HPDE6-E6E7 (cell line): ENCODE measurements at regions not wholly inside any gene's neighbourhood (a gene's known extent, or its start where the extent isn't known, plus 50 kb on each side); places are given as distances from the start of the nearest gene placed in this dataset.
A peak's percentile ranks its signal among the peaks of the same experiment; 100 is the strongest.

Experiments used
- DNase-seq: peaks from one replicate; pipeline ENCODE4 v3.0.0; 2011; ENCODE audit warnings: missing footprints; ENCODE audit errors: extremely low spot score

DNA sequence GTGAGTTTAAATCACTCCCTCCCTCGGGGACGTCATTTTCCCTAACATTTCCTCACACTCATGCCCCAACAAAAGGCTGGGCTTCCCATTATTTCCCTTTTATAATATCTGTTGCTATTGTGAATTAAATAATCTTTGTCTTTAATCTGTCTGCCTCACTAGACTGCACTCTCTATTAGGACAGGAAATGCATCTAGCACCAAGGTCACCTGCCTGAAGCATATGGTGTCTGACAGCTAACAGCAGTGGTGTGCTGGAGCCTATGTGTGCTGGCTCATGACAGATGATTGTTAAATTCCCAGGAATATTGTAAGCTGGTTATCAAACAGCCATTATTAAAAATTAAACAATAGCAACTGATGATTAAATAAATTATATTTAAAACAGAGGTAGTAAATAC, 237.0 kb upstream of the CEP162 start:
- no peak for DNase-seq

DNA sequence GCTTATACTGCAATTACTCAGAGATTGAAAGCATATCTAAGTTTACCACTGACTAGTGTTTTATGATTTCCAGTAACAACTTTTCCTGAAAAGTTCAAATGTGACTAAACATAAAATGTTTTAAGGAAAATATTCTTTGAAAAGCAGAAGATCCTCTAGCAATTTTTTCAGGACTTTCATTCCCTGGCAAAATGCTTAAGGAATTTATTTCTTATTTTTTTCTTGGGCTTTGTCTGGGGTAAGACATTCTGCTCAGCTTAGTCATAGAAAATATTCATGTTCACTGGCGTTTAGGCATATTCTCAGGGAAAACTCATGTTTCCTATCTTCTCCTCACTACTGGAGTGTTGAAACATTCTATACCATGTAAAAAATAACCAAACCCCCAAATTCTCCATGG, 235.3 kb upstream of the CEP162 start:
- no peak for DNase-seq

DNA sequence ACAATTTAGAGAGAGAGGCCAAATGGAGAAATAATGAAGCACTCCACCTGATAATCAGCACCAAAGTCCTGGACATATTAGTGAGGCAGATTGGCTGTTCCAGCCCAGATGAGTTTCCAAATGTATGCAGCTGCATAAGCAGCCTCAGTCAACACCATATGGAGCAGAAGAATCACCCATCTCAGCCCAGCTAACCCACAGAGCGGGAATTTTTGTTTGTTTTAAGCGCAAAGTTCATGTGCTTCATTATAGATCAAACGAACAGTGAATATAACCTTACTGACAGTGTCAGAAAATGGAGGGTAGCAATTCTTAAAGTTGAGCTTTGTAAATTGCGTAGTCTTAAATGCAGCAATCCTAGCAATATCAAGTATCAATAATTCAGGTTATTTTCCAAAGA, 234.0 kb upstream of the CEP162 start:
- no peak for DNase-seq

DNA sequence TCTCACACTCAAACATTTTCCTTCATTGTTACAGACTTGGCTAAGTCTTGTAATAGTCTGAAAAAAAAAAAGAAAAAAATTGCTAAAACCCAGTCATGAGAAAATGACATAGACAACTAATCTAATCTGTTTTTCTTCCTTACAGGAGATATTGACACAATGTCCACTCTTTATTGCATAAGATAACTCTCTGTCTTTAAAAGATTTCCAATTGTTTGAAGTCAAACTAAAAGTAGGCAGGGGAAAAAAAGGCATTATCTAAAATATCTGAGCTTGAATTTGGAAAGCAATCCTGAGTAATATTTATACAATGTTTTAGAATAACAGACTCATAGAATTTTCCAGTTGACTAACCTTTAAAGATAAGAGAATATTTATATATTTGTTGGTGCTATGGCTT, 233.0 kb upstream of the CEP162 start:
- no peak for DNase-seq

DNA sequence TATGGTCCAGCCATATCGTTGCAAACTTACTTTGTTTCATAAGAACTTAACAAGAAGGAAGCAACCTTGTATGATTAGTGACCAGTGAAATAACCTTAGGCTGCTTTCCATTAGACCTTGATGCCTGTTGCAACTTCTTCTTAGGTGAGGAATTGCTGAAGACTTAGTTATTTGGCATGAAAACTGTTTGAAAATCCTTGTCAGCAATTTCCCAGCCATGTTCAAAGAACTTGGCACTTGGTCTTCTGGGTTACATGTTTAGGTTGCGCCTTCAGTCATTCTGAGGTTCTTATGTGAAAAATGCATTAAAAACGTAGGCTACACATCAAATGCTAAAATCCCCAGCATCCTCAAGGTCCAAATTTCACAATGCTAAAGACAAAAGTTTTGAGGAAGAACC, 232.0 kb upstream of the CEP162 start:
- DNase-seq, result no peak

DNA sequence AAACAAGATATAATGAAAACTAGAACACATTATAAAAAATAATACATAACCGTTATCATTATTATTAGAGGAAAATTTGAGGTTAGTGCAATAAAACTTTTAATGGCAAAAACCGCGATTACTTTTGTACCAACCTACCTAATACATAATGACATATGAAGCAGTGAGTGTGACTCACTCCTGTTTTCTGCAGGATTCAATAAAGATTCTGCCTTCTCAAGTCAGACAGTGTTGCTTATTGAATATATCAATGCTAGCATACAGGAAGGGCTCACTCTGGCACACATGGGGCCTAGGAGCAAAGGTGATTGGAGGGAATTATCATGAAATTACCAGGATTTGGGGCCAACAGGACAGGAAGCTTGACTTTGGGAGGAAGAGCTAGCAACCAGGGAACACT, 230.8 kb upstream of the CEP162 start:
- no peak for DNase-seq

DNA sequence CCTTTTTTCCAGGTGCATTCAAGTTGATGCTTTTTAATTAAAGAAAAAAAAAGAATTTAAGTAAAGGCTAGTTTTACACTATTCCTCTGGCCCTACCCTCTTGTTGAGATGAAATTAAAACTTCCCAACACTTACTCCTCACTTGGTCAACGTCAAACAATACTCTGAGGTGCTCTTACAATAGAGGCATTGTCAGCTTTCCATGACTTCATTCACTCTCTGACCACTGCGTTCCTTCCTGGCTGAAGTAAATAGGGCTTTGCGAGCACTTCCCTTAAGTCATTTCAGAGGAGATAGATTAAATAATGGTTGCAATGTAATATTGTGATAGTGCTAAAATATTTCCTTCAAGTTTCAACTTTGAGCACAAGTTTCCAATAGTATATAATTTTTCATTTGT, 229.8 kb upstream of the CEP162 start:
- no peak for DNase-seq

DNA sequence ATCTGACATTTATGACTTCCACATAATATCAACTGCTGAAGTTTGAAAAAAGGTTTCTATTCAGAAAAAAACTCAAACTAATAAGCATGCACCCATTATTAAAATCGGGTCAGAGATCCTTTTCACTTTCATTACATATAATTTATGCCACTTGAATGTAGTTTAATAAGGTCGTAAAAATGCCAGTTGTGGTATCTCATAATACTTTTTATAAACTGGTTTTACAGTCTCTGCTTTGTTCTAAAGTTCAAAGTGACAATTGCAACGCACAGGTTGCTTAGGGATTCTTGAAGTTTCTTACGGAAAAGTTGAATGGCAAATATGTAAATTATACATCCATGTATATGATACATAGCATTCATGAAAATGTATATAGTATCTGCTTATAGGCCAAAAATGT, 229.4 kb upstream of the CEP162 start:
- no peak for DNase-seq

DNA sequence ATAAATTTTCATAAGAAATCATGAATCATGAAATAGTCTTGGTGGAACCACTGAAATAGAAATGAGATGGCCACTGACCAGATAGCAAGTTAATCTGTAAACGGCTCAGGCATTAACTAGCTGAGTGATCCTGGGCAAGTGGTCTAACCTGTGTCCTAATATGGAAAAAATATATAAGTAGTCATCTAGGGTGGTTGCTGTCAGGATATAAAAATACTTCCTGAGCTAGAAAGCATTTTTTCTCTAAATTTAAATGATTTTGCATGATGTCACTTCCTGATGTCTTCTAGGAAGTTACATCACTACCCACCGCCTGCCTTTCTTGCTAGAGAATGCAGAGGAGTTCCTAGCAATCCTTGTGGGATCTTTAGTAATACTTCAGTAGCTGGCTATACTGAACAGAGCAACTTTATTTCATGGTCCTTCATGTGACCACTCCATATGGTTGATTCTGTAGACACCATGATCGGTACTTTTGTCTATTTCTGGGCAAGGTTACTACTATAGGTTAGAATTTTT, 228.1 kb upstream of the CEP162 start:
- DNase-seq, result no peak

DNA sequence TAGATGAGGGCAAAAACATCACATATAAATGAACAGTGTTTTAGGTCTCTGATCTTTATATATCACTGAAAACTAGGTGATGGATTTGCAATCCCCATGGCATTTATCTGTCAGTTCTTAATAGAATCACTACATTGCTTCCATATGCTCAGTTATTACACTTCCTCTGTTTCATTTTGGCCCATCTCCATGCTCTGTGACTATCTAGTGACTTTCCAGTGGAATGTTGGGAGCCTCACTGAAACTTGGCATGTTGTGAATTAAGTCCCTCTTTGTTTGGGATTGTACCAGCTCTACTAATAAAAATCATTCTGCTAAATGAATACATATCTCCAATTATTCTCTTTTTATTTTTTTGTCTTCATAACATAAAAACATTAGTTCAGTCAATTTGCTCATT, 226.1 kb upstream of the CEP162 start:
- DNase-seq, result no peak

DNA sequence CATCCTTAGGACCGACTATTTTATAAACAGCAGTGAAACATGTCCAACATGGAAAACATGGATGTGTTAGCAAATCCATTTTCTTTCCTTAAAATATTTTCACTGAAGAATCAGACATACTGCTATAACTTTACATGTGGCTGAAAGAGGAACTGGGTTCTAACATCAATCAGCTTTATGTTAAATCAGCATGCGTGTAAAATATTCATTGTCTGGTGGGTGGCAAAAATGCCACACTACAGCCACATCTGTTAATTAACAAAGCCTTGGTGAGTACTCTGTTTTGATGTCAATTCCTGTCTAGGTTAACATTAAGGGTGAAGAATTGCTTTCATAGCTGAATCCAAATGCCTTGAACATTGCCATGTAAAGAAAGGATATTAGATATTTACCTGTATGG, 222.6 kb upstream of the CEP162 start:
- no peak for DNase-seq

DNA sequence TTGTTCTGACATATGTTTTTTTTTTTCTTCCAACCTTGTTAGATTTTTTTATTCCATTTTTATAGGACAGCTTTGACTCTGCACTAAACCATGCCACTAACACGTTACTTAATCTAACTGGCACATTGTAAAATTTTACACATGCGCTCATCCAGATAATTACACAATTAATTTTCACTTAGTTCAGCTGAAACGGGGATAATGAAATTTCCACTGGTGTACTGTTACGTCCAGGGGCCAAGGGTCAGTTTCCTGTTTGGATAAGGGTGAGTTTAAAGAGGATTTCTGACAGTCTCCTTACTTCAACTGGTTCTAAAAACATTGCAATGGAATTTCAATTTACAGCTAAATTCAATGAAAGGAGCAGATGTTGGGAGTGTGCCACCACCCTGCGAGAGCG, 221.8 kb upstream of the CEP162 start:
- no peak for DNase-seq

DNA sequence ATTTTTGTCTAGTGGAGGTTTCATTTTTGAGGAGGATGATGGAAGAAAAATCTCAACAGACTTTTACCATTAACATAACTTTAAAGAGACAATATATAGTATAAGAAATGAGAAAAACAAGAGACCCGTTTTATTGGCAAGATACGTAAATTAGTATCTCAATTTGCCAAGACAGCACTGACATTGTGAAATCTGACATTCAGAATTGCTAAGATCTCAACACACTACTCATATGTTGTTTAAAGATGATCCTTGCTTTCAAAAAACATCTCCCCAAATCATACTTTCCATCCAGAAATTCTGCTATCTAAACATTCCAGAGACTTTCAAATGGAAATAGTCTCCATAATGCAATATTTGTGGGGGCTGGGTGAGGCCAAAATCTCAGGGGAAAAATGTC, 220.9 kb upstream of the CEP162 start:
- DNase-seq, result no peak

DNA sequence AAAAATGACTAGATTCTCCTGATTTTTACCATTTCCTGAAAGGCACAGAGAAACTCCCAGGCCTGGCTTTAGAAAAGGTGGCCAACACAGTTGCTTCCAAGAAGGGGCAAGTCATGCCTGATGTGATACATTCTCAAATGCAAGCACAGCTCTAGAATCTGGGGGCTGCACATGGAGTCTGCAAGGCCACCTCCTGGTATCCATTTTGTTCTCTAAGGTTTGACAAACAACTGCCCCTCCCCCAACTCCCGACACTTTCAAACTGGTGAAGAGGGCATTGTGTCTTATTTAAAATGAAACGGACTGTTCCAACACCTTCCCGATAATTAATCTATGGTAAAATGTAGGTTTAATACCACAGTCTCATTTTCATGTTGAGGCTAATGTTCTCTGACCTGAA, 220.2 kb upstream of the CEP162 start:
- DNase-seq, result no peak

DNA sequence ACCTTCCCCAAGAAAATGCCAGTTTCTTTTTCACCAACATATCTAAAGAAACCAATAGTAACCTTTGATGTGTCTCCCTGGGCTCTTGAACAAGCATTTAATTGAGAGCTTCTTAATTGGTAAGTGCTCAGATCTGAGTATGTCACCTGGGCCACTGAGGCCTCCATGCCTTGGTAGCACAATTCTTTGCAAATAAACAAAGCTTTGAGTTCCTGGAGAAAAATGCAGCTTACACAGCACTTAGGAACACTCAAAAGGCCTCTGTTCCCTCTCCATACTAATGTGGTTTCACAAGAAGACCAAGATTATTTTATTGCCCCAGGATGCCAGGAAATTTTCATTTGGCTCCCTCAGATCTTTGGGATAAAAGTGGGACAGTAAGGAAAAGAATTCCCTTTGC, 217.6 kb upstream of the CEP162 start:
- DNase-seq, result no peak

DNA sequence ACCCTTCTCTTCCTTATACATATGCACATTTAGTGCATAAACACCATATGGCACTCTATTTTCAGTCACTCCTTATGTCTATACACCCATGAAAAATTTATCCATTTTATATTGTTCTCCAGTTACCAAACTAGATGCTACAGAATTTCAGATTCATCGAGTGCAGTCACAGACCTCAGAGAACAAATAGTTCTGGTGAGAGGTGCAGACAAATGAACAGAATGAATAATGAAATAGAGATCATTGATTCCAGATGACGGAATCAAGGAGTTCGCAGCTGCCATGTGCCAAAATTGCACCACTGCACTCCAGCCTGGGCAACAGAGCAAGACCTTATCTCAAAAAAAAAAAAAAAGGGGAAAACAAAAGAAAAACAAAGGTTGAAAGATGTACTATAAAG, 214.8 kb upstream of the CEP162 start:
- DNase-seq, result no peak

DNA sequence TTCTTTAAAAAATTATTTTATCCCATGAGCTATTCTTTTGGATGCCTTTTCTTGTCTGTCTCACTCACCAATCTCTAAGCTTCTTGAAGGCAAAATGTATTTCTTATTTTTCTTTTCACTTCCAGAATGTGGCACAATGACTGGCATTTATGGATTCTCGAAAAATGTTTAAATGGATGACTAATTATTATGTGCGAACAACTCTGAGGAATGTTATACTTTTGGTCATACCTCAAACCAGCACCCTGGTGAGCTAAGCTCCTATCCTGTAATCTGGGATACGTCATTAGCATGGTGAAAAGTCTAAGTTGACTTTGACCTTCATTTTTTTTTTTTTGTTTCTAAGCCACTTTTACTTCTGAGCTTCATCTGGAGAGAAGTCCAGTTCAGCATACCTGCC, 214.0 kb upstream of the CEP162 start:
- no peak for DNase-seq

DNA sequence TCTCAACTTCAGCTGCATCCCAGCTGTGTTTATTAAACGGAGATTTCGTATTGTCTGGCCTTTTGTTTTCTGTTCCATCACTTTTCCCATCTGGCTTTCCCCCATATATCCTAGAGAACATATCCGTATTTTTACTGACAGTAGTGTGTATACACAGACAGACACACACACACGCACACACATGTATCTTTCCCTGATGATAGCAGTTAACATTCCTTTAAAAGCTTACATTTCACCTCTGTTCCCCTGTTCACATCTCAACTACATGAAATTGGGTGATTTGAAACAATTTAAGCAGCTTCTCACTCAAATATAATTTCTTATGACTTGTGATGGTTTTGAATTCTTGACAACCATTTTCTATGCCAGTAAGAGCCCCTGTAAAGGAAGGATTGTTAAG, 207.1 kb upstream of the CEP162 start:
- DNase-seq, result no peak

DNA sequence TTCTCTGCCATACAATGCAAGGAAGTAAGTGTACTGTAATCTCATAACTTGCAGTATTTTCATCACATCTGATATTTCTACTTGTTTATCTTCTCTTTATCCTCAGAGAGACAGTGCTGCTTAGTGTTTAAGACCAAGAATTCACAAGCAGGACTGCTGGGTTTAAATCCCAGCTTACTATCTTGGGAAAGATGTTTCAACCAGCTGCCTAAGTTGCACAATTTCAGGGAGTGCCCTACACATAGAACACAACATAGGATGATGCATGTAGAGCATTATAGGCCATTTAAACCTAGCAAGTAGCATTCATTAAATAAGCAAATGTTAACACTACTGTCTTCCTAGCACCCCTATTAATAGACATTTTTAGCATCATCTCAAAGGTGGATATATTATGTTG, 205.2 kb upstream of the CEP162 start:
- DNase-seq, result no peak

DNA sequence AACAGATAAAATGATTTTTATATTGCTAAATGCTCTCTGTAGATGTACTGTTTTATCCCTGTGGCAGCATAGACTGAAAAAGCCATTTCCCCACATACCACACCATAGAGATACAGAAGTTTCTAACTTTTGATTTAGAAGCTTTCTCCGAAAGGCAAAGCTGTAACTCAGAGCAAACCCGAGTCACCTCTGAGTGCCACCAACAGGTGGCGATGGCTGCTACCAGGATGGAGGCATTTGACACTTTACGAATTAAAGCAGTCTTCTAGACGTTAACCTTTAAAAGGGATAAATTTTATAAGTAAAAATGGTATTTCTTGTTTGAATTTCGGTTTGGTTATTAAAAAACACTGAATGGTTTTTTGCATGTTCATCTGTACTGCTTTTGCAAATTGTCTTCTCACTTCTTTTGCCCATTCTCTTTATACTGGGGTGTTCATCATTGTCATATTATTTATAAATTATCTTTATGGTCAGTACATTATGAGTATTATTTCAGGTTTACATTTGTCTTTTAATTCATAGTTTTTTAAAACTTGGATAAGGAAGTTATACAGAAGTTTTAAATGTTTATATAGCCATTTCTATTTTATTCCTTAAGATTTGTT, 201.0 kb upstream of the CEP162 start:
- peak; percentile 8 for DNase-seq

DNA sequence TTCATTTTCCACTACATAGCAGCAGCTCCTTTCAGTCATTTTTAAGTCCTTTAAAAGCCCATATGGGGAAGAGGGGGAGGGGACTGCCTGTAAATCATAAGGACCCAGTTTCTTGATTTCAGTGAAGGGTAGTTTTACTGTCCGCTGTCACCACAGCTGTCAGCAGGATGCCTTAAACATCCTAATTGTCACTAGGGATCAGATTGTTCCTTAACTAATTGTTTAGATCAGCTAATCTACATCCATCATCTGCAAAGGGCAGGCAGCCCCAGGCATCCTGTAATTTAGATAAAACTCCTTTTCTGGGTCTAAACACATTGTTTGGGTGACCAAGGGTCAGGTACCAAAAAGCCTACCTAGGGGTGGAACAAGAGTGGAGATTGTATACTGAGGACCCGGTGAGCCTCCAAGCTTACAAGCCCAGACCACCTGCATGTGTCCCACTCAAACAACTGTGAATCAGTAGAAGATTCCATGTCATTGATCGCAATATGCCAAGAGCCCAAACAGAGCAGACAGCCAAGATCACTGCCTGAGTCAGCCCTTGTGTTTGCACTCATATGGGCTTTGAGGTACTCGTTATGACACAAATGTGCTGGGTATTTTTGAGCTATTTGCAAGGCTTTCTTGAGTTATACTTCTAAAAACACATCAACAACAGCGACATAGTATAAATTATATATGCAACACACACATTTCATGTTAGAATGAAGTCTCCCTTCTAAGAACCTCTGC, 198.7 kb upstream of the CEP162 start:
- no peak for DNase-seq

DNA sequence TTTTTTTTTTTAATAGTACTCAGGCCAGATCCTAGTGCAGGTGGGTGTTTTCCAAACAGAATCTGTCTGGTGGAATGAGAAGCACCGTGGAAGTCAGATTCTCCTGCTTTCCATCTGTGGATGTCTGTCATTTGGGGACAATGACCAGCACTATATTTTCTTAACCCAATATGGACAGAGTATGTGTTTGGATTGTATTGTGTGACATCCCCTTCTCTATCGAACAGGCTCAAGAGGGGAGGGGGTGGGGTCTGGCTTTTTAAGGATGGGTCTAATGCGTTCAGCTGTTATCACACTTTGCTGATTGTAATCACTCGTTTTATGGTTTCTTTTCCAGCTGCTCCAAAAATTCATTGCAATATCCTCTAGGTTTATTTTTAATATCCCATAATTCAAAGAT, 197.5 kb upstream of the CEP162 start:
- no peak for DNase-seq

DNA sequence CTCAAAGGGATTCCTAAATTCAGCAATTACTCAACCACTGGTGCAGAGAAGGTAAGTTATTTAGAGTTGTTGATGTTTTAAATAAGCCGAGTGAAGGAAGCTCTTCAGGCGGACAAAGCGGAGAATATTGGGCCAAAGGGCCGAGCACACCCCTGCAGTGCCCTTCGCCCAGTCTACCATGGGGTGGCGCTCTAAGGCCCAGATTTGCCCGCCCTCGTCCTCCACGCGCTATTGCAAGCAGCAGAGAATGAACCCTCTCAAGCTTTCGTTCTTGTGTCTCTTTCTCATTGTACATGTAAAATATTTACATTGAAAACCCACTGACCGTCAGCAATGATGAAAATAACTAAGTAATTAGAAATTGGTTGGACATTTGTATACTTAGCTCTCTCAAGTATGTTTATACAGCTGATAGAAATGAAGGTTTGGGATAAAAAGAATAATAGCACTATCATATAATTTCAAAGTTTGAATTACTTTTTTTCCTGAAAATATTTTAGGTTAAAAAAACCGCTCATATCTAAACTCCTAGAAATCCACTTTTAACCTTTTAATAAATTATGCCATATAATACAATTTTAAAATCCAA, 195.0 kb upstream of the CEP162 start:
- peak; percentile 38 for DNase-seq
